SK-N-MC (cell line): ENCODE measurements at regions not wholly inside any gene's neighbourhood (a gene's known extent, or its start where the extent isn't known, plus 50 kb on each side); places are given as distances from the start of the nearest gene placed in this dataset.

Source experiments
- EZH2 ChIP-seq: fragments of 200-600 bp; sonication (generic); IDR thresholded peaks from one replicate; pipeline ENCODE4 v1.6.1; 2017; ENCODE audit warnings: antibody characterized with exemption
- POLR2AphosphoS5 ChIP-seq: IDR thresholded peaks from 2 replicates; pipeline ENCODE4 v1.6.1; 2012; ENCODE audit warnings: mild to moderate bottlenecking, low read depth, low read length, borderline replicate concordance

DNA sequence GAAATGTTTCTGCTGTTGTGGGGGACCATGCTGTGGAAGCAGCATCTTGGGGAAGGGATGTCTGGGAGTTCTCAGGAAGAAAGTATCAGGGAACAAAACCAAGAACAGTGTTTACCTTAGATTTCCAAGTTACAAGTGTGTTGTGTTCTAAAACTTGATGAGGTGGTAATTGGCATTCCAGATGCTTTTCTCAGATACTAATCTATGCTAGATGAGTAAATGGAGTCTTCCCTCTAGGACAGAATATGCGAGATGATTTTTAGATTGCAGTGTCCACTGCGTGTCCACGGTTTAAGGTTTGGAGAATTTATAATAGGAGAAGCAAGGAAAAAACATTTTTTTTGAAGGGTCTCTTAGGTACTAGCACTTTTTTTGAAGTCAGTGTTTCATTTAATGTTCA lies 436.5 kb downstream of the PCNX1 start:
- no peak for TF ChIP-seq POLR2AphosphoS5
- TF ChIP-seq EZH2 = no peak
